ENCODE measurements at regions not wholly inside any gene's neighbourhood (a gene's known extent, or its start where the extent isn't known, plus 50 kb on each side); places are given as distances from the start of the nearest gene placed in this dataset.

DNA sequence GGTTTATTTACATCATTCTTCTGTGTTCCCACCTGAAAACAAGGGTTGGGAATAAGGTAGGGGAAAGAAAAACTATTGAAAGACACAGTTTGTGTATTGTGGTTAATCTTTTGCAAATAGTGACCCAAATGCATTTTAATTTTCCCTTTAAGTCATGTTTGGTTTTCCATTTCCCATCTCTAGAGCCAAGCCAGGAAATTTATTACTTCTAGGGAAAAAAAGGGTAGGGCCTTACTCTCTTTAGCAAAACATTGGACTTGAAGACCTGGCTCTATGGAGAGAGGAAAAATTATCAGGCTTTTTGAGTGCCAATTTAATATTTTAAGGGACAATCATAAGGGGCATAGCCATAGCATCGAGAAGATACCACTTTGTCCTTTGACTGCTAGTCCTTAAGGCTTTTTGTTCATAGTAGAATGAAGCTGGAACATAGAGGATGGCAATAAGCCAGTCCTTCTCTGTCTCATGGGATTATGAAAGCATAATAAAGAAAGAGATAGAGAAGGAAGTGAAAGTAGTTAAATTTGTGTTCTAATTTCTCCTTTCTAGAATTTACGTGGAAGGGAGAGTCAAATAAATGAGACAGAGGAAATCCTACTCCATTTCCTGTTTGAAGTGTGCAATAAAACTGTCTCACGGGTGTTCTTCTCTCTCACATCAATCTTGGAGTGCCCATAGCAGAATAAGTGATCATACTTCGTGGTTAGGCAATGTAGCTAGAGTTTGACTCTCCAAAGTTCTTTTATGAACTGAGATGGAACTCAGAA is 50.9 kb upstream of the PPFIA2 start:
- DNase-seq (ENCODE audit: low read depth), result no peak

DNA sequence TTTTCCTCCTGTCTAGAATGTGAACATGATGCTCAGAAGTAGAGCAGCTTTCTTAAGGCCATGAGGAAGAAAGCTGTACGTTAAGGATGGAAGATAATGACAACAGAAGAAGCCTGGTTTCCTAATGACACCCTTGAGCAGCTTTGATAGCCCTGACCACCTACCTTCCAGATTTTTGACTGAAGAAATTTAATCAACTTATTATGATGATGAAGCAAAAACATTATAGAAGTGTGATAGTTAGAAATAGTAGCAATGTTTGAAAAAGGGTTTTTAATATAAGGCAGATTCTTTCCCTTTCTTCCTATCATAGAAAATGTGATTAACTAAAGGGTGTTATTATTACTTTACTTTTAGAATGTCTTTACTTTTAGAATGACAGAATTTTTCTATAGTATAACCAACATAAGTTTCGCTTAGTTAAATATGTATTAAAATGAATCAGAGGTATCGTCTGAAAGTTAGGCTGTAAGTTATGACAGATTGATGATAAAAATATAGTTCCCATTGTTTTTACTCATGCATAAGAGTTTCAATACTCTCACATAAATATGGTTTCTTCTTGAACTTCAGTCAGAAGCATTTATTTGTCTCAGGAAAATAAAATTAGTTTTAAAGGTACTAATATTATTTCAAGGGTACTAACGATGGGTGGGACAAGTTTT is 50.1 kb upstream of the PPFIA2 start:
- no peak for DNase-seq (ENCODE audit: low read depth)
